Neural cell (in vitro differentiated cells): ENCODE measurements at regions not wholly inside any gene's neighbourhood (a gene's known extent, or its start where the extent isn't known, plus 50 kb on each side); places are given as distances from the start of the nearest gene placed in this dataset.

Experiments
- CTCF ChIP-seq: fragments of 450-650 bp; IDR thresholded peaks from 2 replicates; pipeline ENCODE4 v1.5.1; 2014; ENCODE audit warnings: antibody characterized with exemption, mild to moderate bottlenecking, moderate library complexity; ENCODE audit not compliant: poor library complexity, severe bottlenecking
- EP300 ChIP-seq: fragments of 450-650 bp; conservative IDR thresholded peaks from 2 replicates; pipeline ENCODE4 v1.6.1; 2014; ENCODE audit warnings: antibody characterized with exemption, mild to moderate bottlenecking, moderate library complexity; ENCODE audit not compliant: poor library complexity, severe bottlenecking
- EZH2 ChIP-seq: fragments of 200-600, 300-800 bp; shearing (Covaris generic), sonication (generic); IDR thresholded peaks from 2 replicates; pipeline ENCODE4 v1.6.1; 2014; ENCODE audit warnings: antibody characterized with exemption, low read length, borderline replicate concordance, mild to moderate bottlenecking; ENCODE audit not compliant: insufficient read depth, poor library complexity, severe bottlenecking
- MXI1 ChIP-seq: fragments of 450-650 bp; conservative IDR thresholded peaks from 2 replicates; pipeline ENCODE4 v1.6.1; 2014; ENCODE audit warnings: antibody characterized with exemption, mild to moderate bottlenecking; ENCODE audit not compliant: poor library complexity, severe bottlenecking
- POLR2AphosphoS5 ChIP-seq: IDR thresholded peaks from 2 replicates; pipeline ENCODE4 v1.6.1; 2012
- RAD21 ChIP-seq: fragments of 450-650 bp; conservative IDR thresholded peaks from 2 replicates; pipeline ENCODE4 v1.6.1; 2014; ENCODE audit warnings: antibody characterized with exemption, mild to moderate bottlenecking, moderate library complexity
- SMC3 ChIP-seq: fragments of 450-650 bp; conservative IDR thresholded peaks from 2 replicates; pipeline ENCODE4 v1.6.1; 2014; ENCODE audit warnings: antibody characterized with exemption, mild to moderate bottlenecking, moderate library complexity; ENCODE audit not compliant: poor library complexity
- TAF1 ChIP-seq: IDR thresholded peaks from 2 replicates; pipeline ENCODE4 v1.6.1; 2012; ENCODE audit warnings: low read depth
- TF ChIP-seq, protein P1 (sequence below): IDR thresholded peaks from 2 replicates; pipeline ENCODE4 v1.6.1; 2012; ENCODE audit warnings: borderline replicate concordance

GRCh38 chr1:216805953-216806352 is 82.7 kb upstream of the ESRRG start:
- TF ChIP-seq EP300 (no peak), CTCF (no peak), EZH2 (no peak), TAF1 (no peak), POLR2AphosphoS5 (no peak), SMC3 (no peak), RAD21 (no peak), MXI1 (no peak)
- TF ChIP-seq, protein P1, sequence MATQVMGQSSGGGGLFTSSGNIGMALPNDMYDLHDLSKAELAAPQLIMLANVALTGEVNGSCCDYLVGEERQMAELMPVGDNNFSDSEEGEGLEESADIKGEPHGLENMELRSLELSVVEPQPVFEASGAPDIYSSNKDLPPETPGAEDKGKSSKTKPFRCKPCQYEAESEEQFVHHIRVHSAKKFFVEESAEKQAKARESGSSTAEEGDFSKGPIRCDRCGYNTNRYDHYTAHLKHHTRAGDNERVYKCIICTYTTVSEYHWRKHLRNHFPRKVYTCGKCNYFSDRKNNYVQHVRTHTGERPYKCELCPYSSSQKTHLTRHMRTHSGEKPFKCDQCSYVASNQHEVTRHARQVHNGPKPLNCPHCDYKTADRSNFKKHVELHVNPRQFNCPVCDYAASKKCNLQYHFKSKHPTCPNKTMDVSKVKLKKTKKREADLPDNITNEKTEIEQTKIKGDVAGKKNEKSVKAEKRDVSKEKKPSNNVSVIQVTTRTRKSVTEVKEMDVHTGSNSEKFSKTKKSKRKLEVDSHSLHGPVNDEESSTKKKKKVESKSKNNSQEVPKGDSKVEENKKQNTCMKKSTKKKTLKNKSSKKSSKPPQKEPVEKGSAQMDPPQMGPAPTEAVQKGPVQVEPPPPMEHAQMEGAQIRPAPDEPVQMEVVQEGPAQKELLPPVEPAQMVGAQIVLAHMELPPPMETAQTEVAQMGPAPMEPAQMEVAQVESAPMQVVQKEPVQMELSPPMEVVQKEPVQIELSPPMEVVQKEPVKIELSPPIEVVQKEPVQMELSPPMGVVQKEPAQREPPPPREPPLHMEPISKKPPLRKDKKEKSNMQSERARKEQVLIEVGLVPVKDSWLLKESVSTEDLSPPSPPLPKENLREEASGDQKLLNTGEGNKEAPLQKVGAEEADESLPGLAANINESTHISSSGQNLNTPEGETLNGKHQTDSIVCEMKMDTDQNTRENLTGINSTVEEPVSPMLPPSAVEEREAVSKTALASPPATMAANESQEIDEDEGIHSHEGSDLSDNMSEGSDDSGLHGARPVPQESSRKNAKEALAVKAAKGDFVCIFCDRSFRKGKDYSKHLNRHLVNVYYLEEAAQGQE = no peak
